Activated CD8-positive, alpha-beta memory T cell treated with anti-CD3 and anti-CD28 coated beads, Interleukin-2, amount 10 ng/mL, durations not matched to agents 7 days and 5 days (primary cell): ENCODE measurements at regions not wholly inside any gene's neighbourhood (a gene's known extent, or its start where the extent isn't known, plus 50 kb on each side); places are given as distances from the start of the nearest gene placed in this dataset.

Experiments
- ATAC-seq: fragments of 150-1000 bp; cut with Tn5 transposase; one replicate; pipeline ENCODE4 v1.10.0; 2021; ENCODE audit warnings: moderate library complexity
- CTCF ChIA-PET: fragments of 350-600 bp; sonication (Branson Sonifier 250); formaldehyde crosslinking; loops from one replicate; lab custom pipeline; 2021; ENCODE audit warnings: antibody characterized with exemption; lab: Charles Lee
- DNase-seq: peaks from one replicate; pipeline ENCODE4 v3.0.0-alpha.2; 2020
- H3K27ac Mint-ChIP-seq: one replicate; pipeline ENCODE4 v1.8.0; 2021; ENCODE audit warnings: mild to moderate bottlenecking, mixed read lengths
- H3K27me3 Mint-ChIP-seq: one replicate; pipeline ENCODE4 v1.8.0; 2021; ENCODE audit warnings: mixed read lengths
- H3K36me3 Mint-ChIP-seq: one replicate; pipeline ENCODE4 v1.8.0; 2021; ENCODE audit warnings: mild to moderate bottlenecking, mixed read lengths
- H3K4me1 Mint-ChIP-seq: one replicate; pipeline ENCODE4 v1.8.0; 2021; ENCODE audit warnings: mixed read lengths
- H3K4me3 Mint-ChIP-seq: one replicate; pipeline ENCODE4 v1.8.0; 2021; ENCODE audit warnings: mild to moderate bottlenecking, moderate library complexity, mixed read lengths
- H3K9me3 Mint-ChIP-seq: one replicate; pipeline ENCODE4 v1.8.0; 2022; ENCODE audit warnings: low read depth, mixed read lengths

DNA sequence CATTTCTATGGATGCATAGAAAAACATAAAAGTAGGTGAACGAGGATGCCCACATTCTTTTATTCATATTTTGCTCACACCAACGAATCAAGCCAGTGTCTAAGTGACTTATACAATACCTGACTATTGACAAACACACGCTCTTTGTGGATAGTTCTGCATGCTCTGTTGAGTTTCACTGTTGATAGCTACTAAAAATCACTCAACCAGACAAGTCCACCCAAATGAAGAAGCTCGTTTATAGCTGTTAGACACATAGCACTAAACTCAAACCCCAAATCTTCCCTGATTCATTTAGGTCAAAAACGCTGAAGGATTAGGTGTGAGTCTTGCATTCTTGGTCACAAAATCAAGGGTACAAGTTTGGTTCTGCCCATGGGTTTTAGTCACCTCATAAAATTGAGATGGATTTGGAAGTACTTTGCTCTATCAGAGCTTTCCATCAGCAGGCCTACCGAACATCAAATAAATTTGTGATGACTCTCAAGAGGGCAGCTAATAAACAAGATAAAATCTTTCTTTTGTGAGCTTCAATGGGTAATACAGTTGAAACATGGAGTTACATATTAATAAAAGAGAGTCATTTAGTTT, 92.7 kb upstream of the ETAA1 start:
- no peak overlapping the region for H3K27ac Mint-ChIP-seq
- no peak overlapping the region for H3K4me3 Mint-ChIP-seq
- CTCF ChIA-PET: interaction anchor here (1.6 kb wide), 1 partner anchor 13 kb away, joined by 4 read pairs; no protein-coding TSS in a partner anchor
- no peak for DNase-seq
- ATAC-seq: no peak
- H3K9me3 Mint-ChIP-seq: no peaks in the 10 kb centered on the region
- H3K27me3 Mint-ChIP-seq: no peaks in the 10 kb centered on the region
- H3K36me3 Mint-ChIP-seq: no peaks in the 10 kb centered on the region
- no peaks in the 10 kb centered on the region for H3K4me1 Mint-ChIP-seq

DNA sequence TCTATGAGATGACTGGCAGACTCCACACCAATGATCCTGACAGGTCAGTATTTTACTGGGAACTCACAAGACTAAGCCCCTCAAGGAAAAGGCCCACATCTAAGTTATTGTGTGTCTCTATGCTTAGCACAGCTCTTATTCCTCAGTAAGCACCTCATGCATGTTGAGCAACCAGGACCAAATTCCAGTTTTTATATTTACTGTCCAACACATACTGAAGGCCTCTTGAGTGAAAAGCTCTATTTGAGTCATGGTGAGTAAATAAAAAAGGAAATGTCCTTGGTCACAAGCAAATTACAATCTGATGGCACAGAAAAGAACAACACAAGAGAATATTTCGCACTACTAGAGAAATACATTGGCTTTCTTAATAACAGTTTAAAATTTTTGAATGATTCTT, 87.9 kb upstream of the ETAA1 start:
- CTCF ChIA-PET: no interaction called here
- no peaks in the 10 kb centered on the region for H3K27me3 Mint-ChIP-seq
- ATAC-seq (no peak), DNase-seq (no peak)
- no peak overlapping the region for H3K27ac Mint-ChIP-seq
- no peak overlapping the region for H3K4me3 Mint-ChIP-seq
- no peaks in the 10 kb centered on the region for H3K9me3 Mint-ChIP-seq
- H3K36me3 Mint-ChIP-seq: no peaks in the 10 kb centered on the region
- no peaks in the 10 kb centered on the region for H3K4me1 Mint-ChIP-seq

DNA sequence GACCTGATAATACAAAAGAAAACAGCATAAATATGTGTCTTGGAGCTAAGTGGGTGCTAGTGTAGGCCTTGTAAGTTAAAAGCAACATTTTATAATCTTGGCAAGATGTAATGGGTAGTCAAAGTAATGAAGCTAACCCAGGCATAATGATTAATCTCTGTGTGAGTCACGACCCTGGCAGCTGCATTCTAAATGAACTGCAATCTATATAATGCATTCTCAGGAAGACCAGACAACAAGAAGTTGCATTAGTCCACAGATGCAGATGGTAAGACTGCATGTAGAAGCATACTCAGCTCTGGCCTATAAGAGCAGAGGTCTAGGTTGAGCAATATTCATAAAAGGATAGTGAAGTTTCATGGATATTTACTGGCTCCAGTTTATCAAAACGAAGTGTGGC, 85.6 kb upstream of the ETAA1 start:
- no peaks in the 10 kb centered on the region for H3K4me1 Mint-ChIP-seq
- no peak for DNase-seq

DNA sequence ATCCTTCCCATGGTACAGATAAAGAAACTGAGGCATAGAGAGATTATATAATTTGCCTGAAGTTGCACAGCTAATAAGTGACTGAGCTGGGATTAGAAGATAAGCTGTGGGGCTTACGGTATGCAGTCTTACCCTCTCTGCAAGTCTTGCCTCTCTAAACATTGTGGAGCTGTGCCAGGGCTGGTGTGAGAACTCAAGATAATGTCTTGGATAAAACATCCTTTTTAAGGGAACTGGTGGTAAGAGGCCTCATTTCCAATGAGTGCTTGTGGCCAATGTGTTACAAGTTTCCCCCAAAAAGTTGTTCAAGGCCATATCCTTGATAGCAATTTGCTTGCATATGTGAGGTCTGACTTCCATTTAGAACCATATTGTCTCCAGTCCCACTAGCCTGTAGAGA, 84.3 kb upstream of the ETAA1 start:
- CTCF ChIA-PET: no interaction called here
- no peak for ATAC-seq
- no peak overlapping the region for H3K4me3 Mint-ChIP-seq

More for the DNA sequence above, 85.6 kb upstream of the ETAA1 start:
- Mint-ChIP-seq H3K36me3 (no peaks in the 10 kb centered on the region), H3K27me3 (no peaks in the 10 kb centered on the region), H3K4me3 (no peak overlapping the region), H3K9me3 (no peaks in the 10 kb centered on the region), H3K27ac (no peak overlapping the region)
- no peak for ATAC-seq
- CTCF ChIA-PET: no interaction called here

DNA sequence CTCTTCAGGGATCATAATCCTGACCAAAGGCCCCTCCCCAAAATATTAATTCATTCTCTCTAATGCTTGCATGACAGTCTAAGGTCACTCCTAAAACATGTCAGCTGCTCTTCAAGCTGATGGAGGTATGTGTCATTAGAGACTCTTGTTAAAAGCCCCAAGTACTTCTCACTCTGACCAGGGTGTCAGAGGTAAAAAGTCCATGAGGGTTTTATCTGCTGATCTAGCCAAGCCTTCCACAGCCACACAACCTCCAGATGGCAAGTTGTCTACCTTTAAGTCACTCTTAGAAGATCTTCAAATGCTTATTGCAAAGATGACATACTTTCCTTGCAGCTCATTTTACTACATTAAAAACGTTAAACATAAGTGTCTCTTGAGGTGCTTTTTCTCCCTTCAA, 83.6 kb upstream of the ETAA1 start:
- H3K4me1 Mint-ChIP-seq: no peaks in the 10 kb centered on the region
- H3K27ac Mint-ChIP-seq: no peak overlapping the region
- DNase-seq (no peak), ATAC-seq (no peak)
- no peaks in the 10 kb centered on the region for H3K36me3 Mint-ChIP-seq
- H3K9me3 Mint-ChIP-seq: no peaks in the 10 kb centered on the region
- H3K27me3 Mint-ChIP-seq: no peaks in the 10 kb centered on the region
- no peak overlapping the region for H3K4me3 Mint-ChIP-seq
- CTCF ChIA-PET: no interaction called here

More for the DNA sequence above, 84.3 kb upstream of the ETAA1 start:
- Mint-ChIP-seq H3K9me3 (no peaks in the 10 kb centered on the region), H3K4me1 (no peaks in the 10 kb centered on the region), H3K36me3 (no peaks in the 10 kb centered on the region), H3K27me3 (no peaks in the 10 kb centered on the region), H3K27ac (no peak overlapping the region)
- DNase-seq: no peak

GRCh38 chr2:67318031-67318430, 79.1 kb upstream of the ETAA1 start:
- Mint-ChIP-seq H3K27ac (no peak overlapping the region), H3K4me1 (no peaks in the 10 kb centered on the region), H3K9me3 (no peaks in the 10 kb centered on the region), H3K36me3 (no peaks in the 10 kb centered on the region), H3K27me3 (no peaks in the 10 kb centered on the region), H3K4me3 (no peak overlapping the region)
- CTCF ChIA-PET: interaction anchor here (1.6 kb wide), 1 partner anchor 13 kb away, joined by 4 read pairs; no protein-coding TSS in a partner anchor
- ATAC-seq (no peak), DNase-seq (no peak)

- DNase-seq (no peak), ATAC-seq (no peak)
- no peaks in the 10 kb centered on the region for H3K36me3 Mint-ChIP-seq
- H3K4me3 Mint-ChIP-seq: no peak overlapping the region
- peaks cover 2% of the 10 kb centered on the region for H3K27me3 Mint-ChIP-seq
- CTCF ChIA-PET: no interaction called here
- no peaks in the 10 kb centered on the region for H3K4me1 Mint-ChIP-seq
- H3K27ac Mint-ChIP-seq: no peak overlapping the region
- no peaks in the 10 kb centered on the region for H3K9me3 Mint-ChIP-seq
Measured at GRCh38 chr2:67318563-67318962, 78.6 kb upstream of the ETAA1 start.

- no peak overlapping the region for H3K4me3 Mint-ChIP-seq
- CTCF ChIA-PET: no interaction called here
- no peaks in the 10 kb centered on the region for H3K4me1 Mint-ChIP-seq
- H3K27ac Mint-ChIP-seq: no peak overlapping the region
- ATAC-seq (no peak), DNase-seq (no peak)
- H3K9me3 Mint-ChIP-seq: no peaks in the 10 kb centered on the region
- H3K27me3 Mint-ChIP-seq: peaks cover 2% of the 10 kb centered on the region
- no peaks in the 10 kb centered on the region for H3K36me3 Mint-ChIP-seq
Measured at GRCh38 chr2:67318993-67319481, 78.1 kb upstream of the ETAA1 start.

- no peak overlapping the region for H3K27ac Mint-ChIP-seq
- CTCF ChIA-PET: no interaction called here
- ATAC-seq (no peak), DNase-seq (no peak)
- H3K36me3 Mint-ChIP-seq: no peaks in the 10 kb centered on the region
- H3K4me3 Mint-ChIP-seq: no peak overlapping the region
- H3K27me3 Mint-ChIP-seq: peaks cover 2% of the 10 kb centered on the region
- H3K4me1 Mint-ChIP-seq: no peaks in the 10 kb centered on the region
- no peaks in the 10 kb centered on the region for H3K9me3 Mint-ChIP-seq
Measured at GRCh38 chr2:67320861-67321587, 76.1 kb upstream of the ETAA1 start.

DNA sequence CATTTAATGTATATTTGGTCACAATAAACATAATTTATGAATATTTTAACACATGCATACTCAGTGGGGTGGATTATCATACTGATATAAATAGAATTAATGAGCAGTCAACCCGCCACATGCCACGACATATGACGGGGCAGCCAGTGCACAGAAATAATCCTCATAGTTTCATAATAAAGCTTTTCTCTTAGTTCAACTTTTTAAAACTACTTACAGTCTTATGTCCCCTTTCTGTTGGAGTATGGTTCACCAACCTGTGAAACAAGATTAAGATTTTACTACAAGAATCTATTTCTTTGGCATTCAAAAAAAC, 75.6 kb upstream of the ETAA1 start:
- CTCF ChIA-PET: no interaction called here
- H3K36me3 Mint-ChIP-seq: no peaks in the 10 kb centered on the region
- no peaks in the 10 kb centered on the region for H3K9me3 Mint-ChIP-seq
- H3K4me3 Mint-ChIP-seq: no peak overlapping the region
- no peak overlapping the region for H3K27ac Mint-ChIP-seq
- ATAC-seq (no peak), DNase-seq (no peak)
- H3K27me3 Mint-ChIP-seq: peaks cover 2% of the 10 kb centered on the region
- H3K4me1 Mint-ChIP-seq: no peaks in the 10 kb centered on the region

DNA sequence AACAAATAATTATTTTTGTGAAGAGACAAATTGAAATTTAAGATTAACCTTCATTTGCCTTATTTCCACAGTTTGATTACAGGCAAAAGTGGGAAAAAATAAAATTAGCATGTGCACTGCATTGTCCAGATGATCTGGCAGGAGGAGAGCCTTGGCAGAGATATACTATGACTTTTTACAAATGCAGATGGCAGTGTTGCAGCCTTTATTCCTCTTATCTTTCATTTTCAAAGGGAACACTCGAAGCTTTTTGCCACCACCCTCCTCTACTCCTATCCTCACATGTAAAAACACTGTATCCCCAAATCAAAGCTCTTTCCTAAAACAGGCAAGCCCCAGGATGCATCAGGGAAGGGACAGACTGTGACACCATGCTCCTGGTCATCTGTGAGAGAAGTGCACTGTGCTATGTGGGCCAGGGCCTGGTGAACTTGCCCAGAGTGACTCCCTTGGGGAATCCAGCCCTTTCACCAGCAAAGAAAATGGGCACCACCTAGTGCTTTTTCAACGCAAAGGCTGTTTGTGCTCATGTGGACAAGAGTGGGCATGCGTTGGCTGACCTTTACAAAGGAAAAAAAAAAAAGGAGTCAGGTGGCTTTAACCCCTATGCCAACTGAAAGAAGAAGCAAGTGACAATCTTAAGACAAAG, 74.7 kb upstream of the ETAA1 start:
- no peaks in the 10 kb centered on the region for H3K4me1 Mint-ChIP-seq
- no peak overlapping the region for H3K4me3 Mint-ChIP-seq
- DNase-seq: no peak
- no peaks in the 10 kb centered on the region for H3K9me3 Mint-ChIP-seq
- no peak for ATAC-seq
- no peak overlapping the region for H3K27ac Mint-ChIP-seq
- peaks cover 5% of the 10 kb centered on the region for H3K27me3 Mint-ChIP-seq
- H3K36me3 Mint-ChIP-seq: no peaks in the 10 kb centered on the region
- CTCF ChIA-PET: no interaction called here

- Mint-ChIP-seq H3K27me3 (peaks cover 5% of the 10 kb centered on the region), H3K27ac (no peak overlapping the region), H3K9me3 (no peaks in the 10 kb centered on the region), H3K36me3 (no peaks in the 10 kb centered on the region), H3K4me3 (no peak overlapping the region), H3K4me1 (no peaks in the 10 kb centered on the region)
- DNase-seq (no peak), ATAC-seq (no peak)
- CTCF ChIA-PET: no interaction called here
Measured at GRCh38 chr2:67323209-67323991, 73.7 kb upstream of the ETAA1 start.

- no peak overlapping the region for H3K4me3 Mint-ChIP-seq
- no peaks in the 10 kb centered on the region for H3K4me1 Mint-ChIP-seq
- no peaks in the 10 kb centered on the region for H3K36me3 Mint-ChIP-seq
- ATAC-seq (no peak), DNase-seq (no peak)
- CTCF ChIA-PET: no interaction called here
- H3K9me3 Mint-ChIP-seq: no peaks in the 10 kb centered on the region
- H3K27ac Mint-ChIP-seq: no peak overlapping the region
- peaks cover 6% of the 10 kb centered on the region for H3K27me3 Mint-ChIP-seq
Measured at GRCh38 chr2:67329513-67329912, 67.6 kb upstream of the ETAA1 start.
